Lung (tissue), 11 donors: ENCODE measurements at regions not wholly inside any gene's neighbourhood (a gene's known extent, or its start where the extent isn't known, plus 50 kb on each side); places are given as distances from the start of the nearest gene placed in this dataset.

Source experiments
- ATAC-seq: fragments of 200-7000 bp; cut with Tn5 transposase; one replicate; pipeline ENCODE4 v1.9.1; 2020; ENCODE audit warnings: moderate number of reproducible peaks; ENCODE audit not compliant: insufficient read depth, low FRiP score
- DNase-seq, 3 donors: peaks; one replicate each; pipeline ENCODE4 v3.0.0-alpha.2; 2013 to 2017
- H3K27ac ChIP-seq, 2 donors: one replicate each; pipeline ENCODE4 v1.5.1; 2013; ENCODE audit warnings: mild to moderate bottlenecking in 2 of 2, moderate library complexity in 2 of 2, control low read depth in 1 of 2, inconsistent platforms in 1 of 2, low read depth in 1 of 2, low read length in 1 of 2
- H3K27me3 ChIP-seq, 3 donors: one replicate each; pipeline ENCODE4 v1.5.1; 2013; ENCODE audit warnings: low read length in 2 of 3; ENCODE audit not compliant: control insufficient read depth in 3 of 3, insufficient read depth in 3 of 3
- H3K36me3 ChIP-seq, 4 donors: one replicate each; pipeline ENCODE4 v1.5.1; 2013; ENCODE audit warnings: low read length in 4 of 4, mild to moderate bottlenecking in 1 of 4, moderate library complexity in 1 of 4; ENCODE audit not compliant: control insufficient read depth in 4 of 4, insufficient read depth in 4 of 4
- H3K4me1 ChIP-seq, 5 donors: one replicate each; pipeline ENCODE4 v1.5.1; 2013; ENCODE audit warnings: low read length in 5 of 5, mild to moderate bottlenecking in 2 of 5, moderate library complexity in 1 of 5; ENCODE audit not compliant: control insufficient read depth in 5 of 5, insufficient read depth in 5 of 5
- H3K4me3 ChIP-seq: one replicate; pipeline ENCODE4 v1.5.1; 2013; ENCODE audit warnings: mild to moderate bottlenecking, control low read depth, moderate library complexity
- H3K9ac ChIP-seq, 2 donors: one replicate each; pipeline ENCODE4 v1.5.1; 2013; ENCODE audit warnings: low read length in 2 of 2, control low read depth in 1 of 2; ENCODE audit not compliant: insufficient read depth in 1 of 2
- H3K9me3 ChIP-seq, 4 donors: one replicate each; pipeline ENCODE4 v1.5.1; 2013; ENCODE audit warnings: low read length in 3 of 4, mild to moderate bottlenecking in 1 of 4, moderate library complexity in 1 of 4; ENCODE audit not compliant: control insufficient read depth in 4 of 4, insufficient read depth in 3 of 4
- WGBS, 2 donors: extraction: QIAGEN DNeasy Blood & Tissue Kit; methylation state at CpG; one replicate each; pipeline ENCODE4 v1.1.7; 2013; 5-methylcytosine and 5-hydroxymethylcytosine counted together
- TF ChIP-seq, protein P1 (sequence below): IDR thresholded peaks from 2 replicates; pipeline ENCODE4 v1.5.1; 2012; ENCODE audit warnings: mild to moderate bottlenecking; ENCODE audit errors: control extremely low read depth, extremely low read depth
- donor health status: control.
- donor health status: control.
- donor health status: Bipolar disorder and iron deficiency.
- donor health status: healthy.
- donor health status: DM: yes; HTN: yes; CAD: no.

DNA sequence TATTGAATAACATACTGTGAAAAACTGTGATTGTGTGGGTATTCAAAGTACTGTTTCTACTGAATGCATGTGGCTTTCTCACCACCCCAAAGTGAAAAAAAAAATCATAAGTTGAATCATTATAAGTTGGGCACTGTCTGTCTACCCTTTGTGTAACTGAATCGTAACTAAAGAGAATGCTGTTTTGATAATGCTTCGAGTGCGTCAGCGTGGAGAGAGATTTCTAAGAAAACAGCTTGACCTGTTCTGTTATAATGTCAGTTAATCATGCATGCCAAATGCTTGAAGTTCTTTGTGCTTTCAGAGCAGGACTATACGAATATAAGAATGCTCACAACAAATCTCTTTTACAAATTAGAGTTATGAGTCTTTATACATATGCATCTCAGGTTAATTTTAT is 148.8 kb upstream of the SGCD start:
- Histone ChIP-seq H3K4me1 (peaks cover 0 to 2% (median 0%) of the 10 kb centered on the region in 5 donors), H3K36me3 (no peaks in the 10 kb centered on the region), H3K27me3 (no peaks in the 10 kb centered on the region), H3K9ac (no peak overlapping the region), H3K4me3 (no peak overlapping the region), H3K9me3 (peaks cover 0 to 2% (median 0%) of the 10 kb centered on the region in 4 donors), H3K27ac (no peak overlapping the region)
- ATAC-seq = no peak
- 75 to 83% methylated on average over 5 of the region's 5 CpGs for WGBS, 2 donors
- TF ChIP-seq, protein P1, sequence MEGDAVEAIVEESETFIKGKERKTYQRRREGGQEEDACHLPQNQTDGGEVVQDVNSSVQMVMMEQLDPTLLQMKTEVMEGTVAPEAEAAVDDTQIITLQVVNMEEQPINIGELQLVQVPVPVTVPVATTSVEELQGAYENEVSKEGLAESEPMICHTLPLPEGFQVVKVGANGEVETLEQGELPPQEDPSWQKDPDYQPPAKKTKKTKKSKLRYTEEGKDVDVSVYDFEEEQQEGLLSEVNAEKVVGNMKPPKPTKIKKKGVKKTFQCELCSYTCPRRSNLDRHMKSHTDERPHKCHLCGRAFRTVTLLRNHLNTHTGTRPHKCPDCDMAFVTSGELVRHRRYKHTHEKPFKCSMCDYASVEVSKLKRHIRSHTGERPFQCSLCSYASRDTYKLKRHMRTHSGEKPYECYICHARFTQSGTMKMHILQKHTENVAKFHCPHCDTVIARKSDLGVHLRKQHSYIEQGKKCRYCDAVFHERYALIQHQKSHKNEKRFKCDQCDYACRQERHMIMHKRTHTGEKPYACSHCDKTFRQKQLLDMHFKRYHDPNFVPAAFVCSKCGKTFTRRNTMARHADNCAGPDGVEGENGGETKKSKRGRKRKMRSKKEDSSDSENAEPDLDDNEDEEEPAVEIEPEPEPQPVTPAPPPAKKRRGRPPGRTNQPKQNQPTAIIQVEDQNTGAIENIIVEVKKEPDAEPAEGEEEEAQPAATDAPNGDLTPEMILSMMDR = no peak
- no peak for DNase-seq

DNA sequence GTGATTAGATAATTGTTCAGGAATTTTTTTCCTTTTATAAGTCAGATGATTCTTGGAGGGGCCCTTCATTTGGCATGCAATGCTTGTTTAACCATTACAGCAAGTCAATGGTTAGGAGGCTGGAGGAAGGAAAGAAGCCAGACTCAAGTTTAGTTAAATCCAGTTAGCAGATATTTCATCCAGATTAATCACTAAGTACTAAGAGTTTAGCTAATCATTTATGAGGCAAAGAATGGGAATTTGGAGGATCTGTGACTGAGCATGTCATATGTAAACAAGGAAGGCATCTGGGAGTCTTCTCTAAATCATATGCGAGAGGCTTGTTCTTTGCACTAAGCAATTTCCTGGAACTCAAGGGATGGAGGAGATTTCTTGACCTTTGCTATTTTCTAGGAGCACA is 145.3 kb upstream of the SGCD start:
- 86 to 89% methylated on average over 1 of the region's 1 CpG for WGBS, 2 donors
- Histone ChIP-seq H3K9ac (no peak overlapping the region), H3K27ac (no peak overlapping the region), H3K27me3 (no peaks in the 10 kb centered on the region), H3K36me3 (no peaks in the 10 kb centered on the region), H3K4me1 (no peaks in the 10 kb centered on the region), H3K9me3 (peaks cover 0 to 2% (median 0%) of the 10 kb centered on the region in 4 donors), H3K4me3 (no peak overlapping the region)
- ATAC-seq (no peak), DNase-seq (no peak)
- TF ChIP-seq, protein P1 = no peak

DNA sequence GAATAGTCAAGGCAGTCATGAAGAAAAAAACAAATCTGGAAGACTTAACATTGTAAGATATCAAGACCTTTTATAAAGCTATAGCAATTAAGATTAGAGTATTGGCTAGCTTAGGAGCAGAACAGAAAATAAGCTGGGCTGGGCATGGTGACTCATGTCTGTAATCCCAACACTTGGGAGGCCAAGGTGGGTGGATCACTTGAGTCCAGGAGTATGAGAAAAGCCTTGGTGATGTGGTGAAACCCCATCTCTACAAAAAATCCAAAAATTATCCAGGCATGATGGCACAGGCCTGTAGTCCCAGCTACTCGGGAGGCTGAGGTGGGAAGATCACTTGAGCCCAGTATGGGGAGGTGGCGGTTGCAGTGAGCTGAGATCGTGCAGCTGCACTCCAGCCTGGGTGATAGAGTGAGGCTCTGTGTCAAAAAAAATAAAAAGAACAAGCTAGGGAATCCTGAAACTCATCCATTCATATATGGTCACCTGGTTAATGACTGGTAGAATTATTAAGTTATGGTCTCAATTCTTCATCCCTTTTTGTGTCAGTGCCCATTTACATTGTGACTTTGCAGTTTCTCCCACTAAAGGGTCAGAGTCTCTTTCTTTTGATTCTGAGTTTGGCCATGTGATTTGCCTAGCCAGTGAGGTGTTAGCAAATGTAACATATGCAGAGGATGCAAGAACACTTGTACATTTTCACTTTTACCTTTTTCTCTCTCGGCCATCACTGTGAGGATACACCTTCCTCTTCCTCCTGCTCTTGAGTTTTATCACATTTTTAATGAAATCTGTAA is 144.6 kb upstream of the SGCD start:
- Histone ChIP-seq H3K36me3 (no peaks in the 10 kb centered on the region), H3K27ac (no peak overlapping the region), H3K4me3 (no peak overlapping the region), H3K27me3 (no peaks in the 10 kb centered on the region), H3K9ac (no peak overlapping the region), H3K9me3 (peaks cover 0 to 2% (median 0%) of the 10 kb centered on the region in 4 donors), H3K4me1 (no peaks in the 10 kb centered on the region)
- 74 to 91% methylated on average over 4 of the region's 4 CpGs for WGBS, 2 donors
- TF ChIP-seq, protein P1 = no peak
- ATAC-seq = no peak
- DNase-seq = no peak

DNA sequence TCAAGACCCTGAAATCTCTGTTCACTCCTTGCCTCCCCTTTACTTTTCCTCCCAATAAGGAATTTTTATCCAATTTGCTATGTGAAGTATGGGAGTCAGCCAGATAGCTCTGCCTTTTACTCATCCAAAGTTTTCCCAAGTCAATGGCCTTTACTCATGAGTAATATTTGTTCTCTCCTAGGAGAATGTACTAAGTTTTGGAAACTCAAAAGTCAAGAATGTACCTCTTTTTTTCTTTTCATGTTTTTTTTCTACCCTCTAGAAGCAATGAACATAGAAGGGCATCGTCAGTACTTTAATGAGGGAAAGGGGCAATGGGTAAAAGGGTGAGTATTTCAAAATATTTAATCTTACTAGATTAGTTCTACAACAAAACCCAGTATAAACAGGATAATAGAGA is 140.2 kb upstream of the SGCD start:
- 67 to 78% methylated on average over 1 of the region's 1 CpG for WGBS, 2 donors
- ATAC-seq (no peak), DNase-seq (no peak)
- TF ChIP-seq, protein P1 = no peak
- H3K4me1 ChIP-seq = peaks cover 0 to 8% (median 0%) of the 10 kb centered on the region in 5 donors
- H3K27me3 ChIP-seq = no peaks in the 10 kb centered on the region
- H3K9me3 ChIP-seq = no peaks in the 10 kb centered on the region
- no peak overlapping the region for H3K4me3 ChIP-seq
- H3K9ac ChIP-seq = no peak overlapping the region
- no peak overlapping the region for H3K27ac ChIP-seq
- no peaks in the 10 kb centered on the region for H3K36me3 ChIP-seq
